Thyroid gland (tissue), 4 donors: ENCODE measurements at regions not wholly inside any gene's neighbourhood (a gene's known extent, or its start where the extent isn't known, plus 50 kb on each side); places are given as distances from the start of the nearest gene placed in this dataset.

ENCODE experiments used
- CTCF ChIP-seq, 6 experiments: fragments of 200-600 bp in 3 of 6; fragments of 450-650 bp in 3 of 6; sonication (generic) in 3 of 6; IDR thresholded peaks; one replicate each; pipeline ENCODE4 v1.5.1; 2016 to 2019; ENCODE audit warnings: antibody characterized with exemption in 6 of 6, mild to moderate bottlenecking in 2 of 6, inconsistent platforms in 1 of 6, moderate library complexity in 1 of 6
- POLR2A ChIP-seq, 2 donors: fragments of 450-650 bp; IDR thresholded peaks; one replicate each; pipeline ENCODE4 v1.6.1; 2017; ENCODE audit warnings: antibody characterized with exemption in 2 of 2, mild to moderate bottlenecking in 2 of 2, moderate library complexity in 1 of 2

- no peak for TF ChIP-seq POLR2A (IDR thresholded peaks at IDR 0.05)
- no peak for TF ChIP-seq CTCF (IDR thresholded peaks at IDR 0.05)
Observed at GRCh38 chr5:148950892-148951291, 112.0 kb downstream of the SH3TC2 start.
